ENCODE measurements at regions not wholly inside any gene's neighbourhood (a gene's known extent, or its start where the extent isn't known, plus 50 kb on each side); places are given as distances from the start of the nearest gene placed in this dataset.

GRCh38 chr9:124099860-124100259, 88.3 kb downstream of the LHX2 start:
- no peak for DNase-seq (ENCODE audit: low spot score)
- TF ChIP-seq, protein P1, sequence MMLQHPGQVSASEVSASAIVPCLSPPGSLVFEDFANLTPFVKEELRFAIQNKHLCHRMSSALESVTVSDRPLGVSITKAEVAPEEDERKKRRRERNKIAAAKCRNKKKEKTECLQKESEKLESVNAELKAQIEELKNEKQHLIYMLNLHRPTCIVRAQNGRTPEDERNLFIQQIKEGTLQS (IDR thresholded peaks at IDR 0.05): no peak
- H3K9ac ChIP-seq (ENCODE audit: low read depth in 1 of 2, low read length in 2 of 2): no peak overlapping the region
- no peak overlapping the region for H3K4me3 ChIP-seq (ENCODE audit: low read depth in 1 of 3, low read length in 3 of 3)
- H3K27me3 ChIP-seq (ENCODE audit: control insufficient read depth in 4 of 4, insufficient read depth in 4 of 4, low read length in 3 of 4): peaks cover 0 to 2% (median 0%) of the 10 kb centered on the region in 4 donors
- H3K27ac ChIP-seq (ENCODE audit: low read depth in 1 of 2, low read length in 2 of 2): no peak overlapping the region
- H3K4me1 ChIP-seq (ENCODE audit: control insufficient read depth in 4 of 4, insufficient read depth in 4 of 4, low read length in 3 of 4): no peaks in the 10 kb centered on the region
- no peaks in the 10 kb centered on the region for H3K9me3 ChIP-seq (ENCODE audit: control insufficient read depth in 4 of 4, low read length in 3 of 4)
- 88% methylated on average over 6 of the region's 6 CpGs for WGBS
- H3K36me3 ChIP-seq (ENCODE audit: control insufficient read depth in 4 of 4, insufficient read depth in 3 of 4, low read depth in 1 of 4, low read length in 3 of 4): no peaks in the 10 kb centered on the region

DNA sequence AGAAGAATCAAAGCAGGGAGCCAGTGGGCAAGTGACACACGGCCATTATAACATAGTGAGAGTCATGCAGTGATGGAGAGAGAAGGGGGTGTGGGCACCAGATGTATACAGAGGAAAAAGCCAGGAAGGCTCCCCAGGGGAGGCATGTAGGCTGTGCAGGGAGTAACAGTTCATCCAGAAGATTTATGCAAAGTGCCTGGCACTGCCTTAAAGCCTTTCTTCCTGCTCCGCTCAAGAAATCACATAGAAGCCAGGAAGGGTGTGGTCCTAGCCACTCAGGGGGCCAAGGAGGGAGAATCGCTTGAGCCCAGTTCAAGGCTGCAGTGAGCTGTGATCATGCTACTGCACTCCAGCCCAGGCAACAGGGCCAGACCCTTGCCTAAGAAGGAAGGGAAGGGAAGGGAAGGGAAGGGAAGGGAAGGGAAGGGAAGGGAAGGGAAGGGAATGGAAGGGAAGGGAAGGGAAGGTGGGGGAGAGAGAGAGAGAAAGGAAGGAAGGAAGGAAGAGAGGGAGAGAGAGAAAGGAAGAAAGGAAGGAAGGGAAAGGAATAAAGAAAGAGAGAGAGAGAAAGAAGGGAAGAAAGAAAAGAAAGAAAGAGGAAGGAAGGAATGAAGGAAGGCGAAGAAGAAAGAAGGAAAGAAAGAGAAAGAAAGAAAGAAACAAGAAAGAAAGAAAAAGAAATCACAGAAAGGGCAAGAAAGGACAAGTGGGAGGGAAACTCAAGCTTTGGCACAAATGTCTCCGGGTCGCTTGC, 89.8 kb downstream of the LHX2 start:
- 71% methylated on average over 6 of the region's 6 CpGs for WGBS
- H3K36me3 ChIP-seq (ENCODE audit: control insufficient read depth in 4 of 4, insufficient read depth in 3 of 4, low read depth in 1 of 4, low read length in 3 of 4): no peaks in the 10 kb centered on the region
- no peaks in the 10 kb centered on the region for H3K9me3 ChIP-seq (ENCODE audit: control insufficient read depth in 4 of 4, low read length in 3 of 4)
- no peak overlapping the region for H3K4me3 ChIP-seq (ENCODE audit: low read depth in 1 of 3, low read length in 3 of 3)
- peaks cover 0 to 2% (median 0%) of the 10 kb centered on the region in 4 donors for H3K27me3 ChIP-seq (ENCODE audit: control insufficient read depth in 4 of 4, insufficient read depth in 4 of 4, low read length in 3 of 4)
- TF ChIP-seq TAF1 (conservative IDR thresholded peaks at IDR 0.05) (no peak), YY1 (IDR thresholded peaks at IDR 0.05) (no peak), ZBTB33 (IDR thresholded peaks at IDR 0.05) (no peak), SP1 (IDR thresholded peaks at IDR 0.05) (no peak), HNF4G (IDR thresholded peaks at IDR 0.05) (no peak), GABPA (IDR thresholded peaks at IDR 0.05 in 1 of 2, conservative IDR thresholded peaks at IDR 0.05 in 1 of 2) (no peak), HNF4A (conservative IDR thresholded peaks at IDR 0.05) (no peak), RAD21 (IDR thresholded peaks at IDR 0.05) (no peak), RXRA (IDR thresholded peaks at IDR 0.05) (no peak), EGR1 (IDR thresholded peaks at IDR 0.05; ENCODE audit: low read depth in 2 of 2) (no peak), NR2F2 (IDR thresholded peaks at IDR 0.05) (no peak), FOXA1 (IDR thresholded peaks at IDR 0.05) (no peak), JUND (IDR thresholded peaks at IDR 0.05) (no peak), FOXA2 (IDR thresholded peaks at IDR 0.05) (no peak), MAX (IDR thresholded peaks at IDR 0.05) (no peak)
- TF ChIP-seq, protein P1 (IDR thresholded peaks at IDR 0.05): no peak
- TF ChIP-seq, protein P2, sequence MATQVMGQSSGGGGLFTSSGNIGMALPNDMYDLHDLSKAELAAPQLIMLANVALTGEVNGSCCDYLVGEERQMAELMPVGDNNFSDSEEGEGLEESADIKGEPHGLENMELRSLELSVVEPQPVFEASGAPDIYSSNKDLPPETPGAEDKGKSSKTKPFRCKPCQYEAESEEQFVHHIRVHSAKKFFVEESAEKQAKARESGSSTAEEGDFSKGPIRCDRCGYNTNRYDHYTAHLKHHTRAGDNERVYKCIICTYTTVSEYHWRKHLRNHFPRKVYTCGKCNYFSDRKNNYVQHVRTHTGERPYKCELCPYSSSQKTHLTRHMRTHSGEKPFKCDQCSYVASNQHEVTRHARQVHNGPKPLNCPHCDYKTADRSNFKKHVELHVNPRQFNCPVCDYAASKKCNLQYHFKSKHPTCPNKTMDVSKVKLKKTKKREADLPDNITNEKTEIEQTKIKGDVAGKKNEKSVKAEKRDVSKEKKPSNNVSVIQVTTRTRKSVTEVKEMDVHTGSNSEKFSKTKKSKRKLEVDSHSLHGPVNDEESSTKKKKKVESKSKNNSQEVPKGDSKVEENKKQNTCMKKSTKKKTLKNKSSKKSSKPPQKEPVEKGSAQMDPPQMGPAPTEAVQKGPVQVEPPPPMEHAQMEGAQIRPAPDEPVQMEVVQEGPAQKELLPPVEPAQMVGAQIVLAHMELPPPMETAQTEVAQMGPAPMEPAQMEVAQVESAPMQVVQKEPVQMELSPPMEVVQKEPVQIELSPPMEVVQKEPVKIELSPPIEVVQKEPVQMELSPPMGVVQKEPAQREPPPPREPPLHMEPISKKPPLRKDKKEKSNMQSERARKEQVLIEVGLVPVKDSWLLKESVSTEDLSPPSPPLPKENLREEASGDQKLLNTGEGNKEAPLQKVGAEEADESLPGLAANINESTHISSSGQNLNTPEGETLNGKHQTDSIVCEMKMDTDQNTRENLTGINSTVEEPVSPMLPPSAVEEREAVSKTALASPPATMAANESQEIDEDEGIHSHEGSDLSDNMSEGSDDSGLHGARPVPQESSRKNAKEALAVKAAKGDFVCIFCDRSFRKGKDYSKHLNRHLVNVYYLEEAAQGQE (IDR thresholded peaks at IDR 0.05): no peak
- TF ChIP-seq, protein P3, sequence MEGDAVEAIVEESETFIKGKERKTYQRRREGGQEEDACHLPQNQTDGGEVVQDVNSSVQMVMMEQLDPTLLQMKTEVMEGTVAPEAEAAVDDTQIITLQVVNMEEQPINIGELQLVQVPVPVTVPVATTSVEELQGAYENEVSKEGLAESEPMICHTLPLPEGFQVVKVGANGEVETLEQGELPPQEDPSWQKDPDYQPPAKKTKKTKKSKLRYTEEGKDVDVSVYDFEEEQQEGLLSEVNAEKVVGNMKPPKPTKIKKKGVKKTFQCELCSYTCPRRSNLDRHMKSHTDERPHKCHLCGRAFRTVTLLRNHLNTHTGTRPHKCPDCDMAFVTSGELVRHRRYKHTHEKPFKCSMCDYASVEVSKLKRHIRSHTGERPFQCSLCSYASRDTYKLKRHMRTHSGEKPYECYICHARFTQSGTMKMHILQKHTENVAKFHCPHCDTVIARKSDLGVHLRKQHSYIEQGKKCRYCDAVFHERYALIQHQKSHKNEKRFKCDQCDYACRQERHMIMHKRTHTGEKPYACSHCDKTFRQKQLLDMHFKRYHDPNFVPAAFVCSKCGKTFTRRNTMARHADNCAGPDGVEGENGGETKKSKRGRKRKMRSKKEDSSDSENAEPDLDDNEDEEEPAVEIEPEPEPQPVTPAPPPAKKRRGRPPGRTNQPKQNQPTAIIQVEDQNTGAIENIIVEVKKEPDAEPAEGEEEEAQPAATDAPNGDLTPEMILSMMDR (IDR thresholded peaks at IDR 0.05; ENCODE audit: low read depth, low read length, missing input control): no peak
- no peak overlapping the region for H3K27ac ChIP-seq (ENCODE audit: low read depth in 1 of 2, low read length in 2 of 2)
- no peak for DNase-seq (ENCODE audit: low spot score)
- no peak overlapping the region for H3K9ac ChIP-seq (ENCODE audit: low read depth in 1 of 2, low read length in 2 of 2)
- H3K4me1 ChIP-seq (ENCODE audit: control insufficient read depth in 4 of 4, insufficient read depth in 4 of 4, low read length in 3 of 4): no peaks in the 10 kb centered on the region

Measured in liver (tissue), 8 donors.